NCI-H69 (cell line): ENCODE measurements at regions not wholly inside any gene's neighbourhood (a gene's known extent, or its start where the extent isn't known, plus 50 kb on each side); places are given as distances from the start of the nearest gene placed in this dataset.
"Not testable (repeated sequence)": the region's sequence is repeated elsewhere in the genome, so short reads cannot be mapped to it uniquely, and the experiment has no call there.

Experiments
- DNase-seq: peaks from one replicate; lab custom pipeline; 2025; lab: John Stamatoyannopoulos, UW

- DNase-seq, result peak; percentile 2
Observed at GRCh38 chrX:131827935-131828334, 195.2 kb upstream of the STK26 start.

- no peak for DNase-seq
Observed at GRCh38 chrX:131828482-131828881, 194.6 kb upstream of the STK26 start.

DNA sequence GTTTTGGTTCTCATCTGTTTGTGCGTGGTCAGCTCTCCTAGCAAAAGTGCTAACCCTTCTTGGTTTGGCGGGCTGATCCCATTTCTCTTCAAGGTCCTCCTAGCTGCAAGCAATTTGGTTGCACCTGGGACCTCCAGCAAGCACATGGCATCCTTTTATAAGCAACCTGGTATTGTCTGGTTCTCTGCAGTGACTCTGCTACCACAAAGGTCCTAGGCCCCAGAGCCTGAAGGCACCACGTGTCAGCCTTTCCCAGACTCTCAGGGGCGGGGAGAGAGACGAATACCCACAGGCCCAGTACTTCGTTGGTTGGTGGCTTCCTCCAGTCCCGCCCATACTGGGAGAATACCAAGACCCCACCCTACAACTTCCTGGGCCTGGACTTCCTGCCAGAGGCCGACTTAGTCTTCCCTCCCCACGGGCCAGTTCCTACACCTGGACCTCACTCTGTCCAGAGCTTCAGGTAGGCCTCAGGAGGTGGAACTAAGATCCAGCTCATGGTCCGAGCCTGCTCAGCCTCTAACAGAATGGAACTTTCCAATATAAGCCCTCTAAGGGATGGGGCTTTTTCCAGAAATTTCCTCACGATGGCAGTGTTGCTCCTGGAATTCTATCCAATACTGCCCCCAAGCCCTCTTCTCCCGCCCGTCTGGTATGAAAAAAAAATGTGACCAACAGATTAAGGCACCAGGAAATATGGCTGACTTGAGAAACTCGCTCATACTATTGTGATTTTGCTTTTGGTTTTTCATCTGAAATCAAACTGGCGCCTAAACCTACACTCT lies 192.5 kb upstream of the STK26 start:
- peak; percentile 64 for DNase-seq

DNA sequence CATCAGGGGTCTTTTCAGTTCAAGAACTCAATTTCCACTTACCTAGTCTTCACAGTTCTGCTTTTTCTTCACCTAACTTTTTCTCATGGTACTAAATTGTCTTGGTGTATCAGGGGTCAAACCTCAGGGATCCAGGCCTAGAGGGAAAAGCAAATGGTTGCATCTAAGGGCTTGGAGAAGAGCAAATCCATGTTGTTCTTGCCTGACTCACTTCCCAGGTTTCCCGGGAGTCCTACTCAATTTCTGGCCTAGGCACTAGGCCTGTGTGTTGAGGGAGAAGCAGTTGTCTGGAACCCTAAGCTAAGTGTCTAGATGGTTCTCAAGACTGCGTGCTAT lies 191.9 kb upstream of the STK26 start:
- DNase-seq, result no peak

DNA sequence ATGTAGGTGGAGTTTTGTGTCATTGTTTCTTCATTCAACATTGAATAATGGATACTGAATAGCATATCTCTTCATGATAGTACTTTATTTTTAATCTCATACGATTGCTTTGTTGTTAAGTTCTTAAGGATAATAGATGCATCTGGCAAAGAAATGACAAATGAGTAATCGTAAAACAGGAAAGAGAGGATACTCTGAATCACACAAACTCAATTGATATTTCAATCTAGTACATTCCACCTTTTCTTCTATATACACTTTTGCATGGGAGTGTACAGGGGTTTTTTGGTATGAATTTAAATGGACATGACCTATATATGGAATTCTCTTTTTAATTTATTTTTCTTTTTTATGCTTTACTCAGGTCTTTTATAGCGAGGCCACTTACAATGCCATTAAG lies 186.9 kb upstream of the STK26 start:
- no peak for DNase-seq

DNA sequence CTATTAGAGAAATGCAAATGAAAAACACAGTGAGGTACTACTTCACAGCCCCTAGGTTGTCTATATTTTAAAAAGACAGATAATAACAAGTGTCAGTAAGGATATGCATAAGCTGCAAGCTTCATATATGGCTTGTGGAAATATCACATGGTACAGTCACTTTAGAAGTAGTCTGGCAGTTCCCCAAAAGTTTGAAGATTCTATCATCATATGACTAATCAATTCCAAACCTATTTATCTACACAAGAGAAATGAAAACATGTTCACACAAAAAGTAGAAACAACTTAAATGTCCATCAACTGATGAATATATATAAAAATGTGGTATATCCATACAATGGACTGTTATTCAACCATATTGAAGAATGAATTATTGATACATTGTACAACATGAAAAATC lies 185.8 kb upstream of the STK26 start:
- DNase-seq, result no peak

GRCh38 chrX:131840799-131841495 lies 182.2 kb upstream of the STK26 start:
- no peak for DNase-seq

- DNase-seq, result peak; percentile 57
Observed at GRCh38 chrX:131841496-131842437, 181.3 kb upstream of the STK26 start.

DNA sequence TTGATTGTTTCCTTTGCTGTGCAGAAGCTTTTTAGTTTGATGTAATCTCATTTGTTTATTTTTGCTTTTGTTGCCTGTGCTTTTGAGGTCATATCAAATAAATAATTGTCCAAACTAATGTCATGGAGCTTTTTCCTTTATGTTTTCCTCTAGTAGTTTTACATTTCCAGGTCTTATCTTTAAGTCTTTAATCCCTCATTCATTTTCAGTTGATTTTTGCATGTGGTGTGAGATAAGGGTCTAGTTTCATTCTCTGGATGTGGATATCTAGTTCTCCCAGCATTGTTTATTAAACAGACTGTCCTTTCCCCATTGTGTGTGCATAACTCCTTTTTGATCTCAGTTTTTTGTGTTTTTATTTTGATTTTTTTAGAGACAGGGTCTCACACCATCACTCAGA lies 179.1 kb upstream of the STK26 start:
- no peak for DNase-seq

GRCh38 chrX:131845201-131845600 lies 177.9 kb upstream of the STK26 start:
- no peak for DNase-seq

- no peak for DNase-seq
Observed at GRCh38 chrX:131845771-131846170, 177.3 kb upstream of the STK26 start.

GRCh38 chrX:131850964-131851363 lies 172.1 kb upstream of the STK26 start:
- DNase-seq, result not testable (repeated sequence)

- no peak for DNase-seq
Observed at GRCh38 chrX:131853440-131853839, 169.7 kb upstream of the STK26 start.

- DNase-seq, result no peak
Observed at GRCh38 chrX:131854581-131854980, 168.5 kb upstream of the STK26 start.

GRCh38 chrX:131861088-131861787 lies 161.9 kb upstream of the STK26 start:
- no peak for DNase-seq

GRCh38 chrX:131862321-131862720 lies 160.8 kb upstream of the STK26 start:
- DNase-seq, result no peak

GRCh38 chrX:131869182-131869581 lies 153.9 kb upstream of the STK26 start:
- no peak for DNase-seq

DNA sequence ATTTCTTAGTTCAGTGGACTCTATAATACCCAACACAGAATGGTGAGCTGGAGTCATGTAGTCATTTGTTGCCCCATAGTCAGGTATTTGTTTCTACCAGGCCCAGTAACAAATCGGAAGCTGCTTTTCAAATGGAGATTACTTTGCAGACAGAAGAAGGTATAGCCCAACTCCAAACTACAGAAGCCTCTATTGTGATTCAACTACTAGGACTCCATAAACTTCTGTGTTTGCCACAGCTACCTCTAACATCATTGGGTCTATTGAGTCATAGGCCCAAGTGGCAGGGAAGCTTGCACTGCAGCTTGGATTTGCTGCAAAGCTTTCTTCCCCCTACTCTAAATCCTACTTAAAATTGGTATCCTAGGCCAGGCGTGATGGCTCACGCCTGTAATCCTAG lies 148.8 kb upstream of the STK26 start:
- no peak for DNase-seq

DNA sequence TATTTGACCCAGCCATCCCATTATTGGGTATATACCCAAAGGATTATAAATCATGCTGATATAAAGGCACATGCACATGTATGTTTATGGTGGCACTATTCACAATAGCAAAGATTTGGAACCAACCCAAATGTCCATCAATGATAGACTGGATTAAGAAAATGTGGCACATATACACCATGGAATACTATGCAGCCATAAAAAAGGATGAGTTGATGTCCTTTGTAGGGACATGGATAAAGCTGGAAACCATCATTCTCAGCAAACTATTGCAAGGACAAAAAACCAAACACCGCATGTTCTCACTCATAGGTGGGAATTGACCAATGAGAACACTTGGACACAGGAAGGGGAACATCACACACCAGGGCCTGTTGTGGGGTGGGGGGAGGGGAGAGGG lies 147.3 kb upstream of the STK26 start:
- not testable (repeated sequence) for DNase-seq

DNA sequence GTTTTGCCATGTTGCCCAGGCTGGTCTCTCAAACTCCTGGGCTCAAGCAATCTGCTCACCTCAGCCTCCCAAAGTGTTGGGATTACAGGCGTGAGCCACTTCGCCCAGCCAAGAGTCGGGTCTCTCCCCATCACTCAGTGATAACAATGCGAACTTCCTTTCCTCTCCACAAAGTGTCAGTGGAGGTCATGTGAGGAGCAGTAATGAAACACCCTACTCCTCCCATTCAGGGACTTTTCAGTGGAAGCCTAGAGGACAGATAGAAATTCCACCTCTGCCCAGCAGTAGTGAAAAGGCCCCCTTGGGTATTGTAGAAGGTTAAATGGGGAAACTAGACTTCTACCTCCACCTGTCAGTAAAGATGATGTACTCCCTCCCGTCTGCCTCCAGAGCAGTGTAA lies 141.9 kb upstream of the STK26 start:
- DNase-seq, result no peak

- DNase-seq, result not testable (repeated sequence)
Observed at GRCh38 chrX:131885042-131885441, 138.1 kb upstream of the STK26 start.

- not testable (repeated sequence) for DNase-seq
Observed at GRCh38 chrX:131893857-131894256, 129.2 kb upstream of the STK26 start.
